GM12892 (cell line): ENCODE measurements at regions not wholly inside any gene's neighbourhood (a gene's known extent, or its start where the extent isn't known, plus 50 kb on each side); places are given as distances from the start of the nearest gene placed in this dataset.

Experiments used
- POLR2A ChIP-seq: IDR thresholded peaks from 2 replicates; pipeline ENCODE4 v1.6.1; 2011; ENCODE audit warnings: low read depth, low read length, control low read depth
- POLR2AphosphoS5 ChIP-seq: IDR thresholded peaks from 2 replicates; pipeline ENCODE4 v1.6.1; 2011; ENCODE audit warnings: low read depth, low read length, control low read depth
- TAF1 ChIP-seq: IDR thresholded peaks from 2 replicates; pipeline ENCODE4 v1.6.1; 2011; ENCODE audit warnings: low read depth, mild to moderate bottlenecking, control low read depth, low read length, borderline replicate concordance

GRCh38 chr20:61052776-61053442 is 199.2 kb upstream of the CDH4 start:
- TF ChIP-seq TAF1 = no peak
- TF ChIP-seq POLR2AphosphoS5 = no peak
- no peak for TF ChIP-seq POLR2A
